Fibroblast of peridontal ligament (primary cell): ENCODE measurements at regions not wholly inside any gene's neighbourhood (a gene's known extent, or its start where the extent isn't known, plus 50 kb on each side); places are given as distances from the start of the nearest gene placed in this dataset.
A peak's percentile ranks its signal among the peaks of the same experiment; 100 is the strongest.
"Not testable (repeated sequence)": the region's sequence is repeated elsewhere in the genome, so short reads cannot be mapped to it uniquely, and the experiment has no call there.

ENCODE experiments used
- DNase-seq: peaks from one replicate; pipeline ENCODE4 v3.0.0-alpha.2; 2010; ENCODE audit errors: extremely low read depth

GRCh38 chr20:47865451-47865850 is 80.2 kb upstream of the SULF2 start:
- no peak for DNase-seq

DNA sequence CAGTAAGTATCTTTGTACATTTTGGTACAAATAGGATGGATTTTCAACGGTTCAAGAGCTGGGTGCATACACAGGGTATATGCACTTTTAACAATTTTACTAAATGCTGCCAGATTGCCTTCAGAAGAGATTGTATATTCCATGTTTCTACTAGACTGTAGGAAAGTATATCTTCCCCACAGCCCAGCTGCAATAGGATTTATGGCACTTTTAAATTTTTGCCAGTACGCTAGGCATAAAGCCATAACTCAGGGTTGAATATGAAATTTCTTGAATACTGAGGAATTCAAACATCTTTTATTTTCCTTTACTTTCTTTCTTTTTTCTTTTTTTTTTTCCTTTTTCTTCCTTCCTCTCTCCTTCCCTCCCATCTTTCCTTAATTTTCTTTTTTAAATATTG is 78.7 kb upstream of the SULF2 start:
- DNase-seq = no peak

GRCh38 chr20:47863315-47863965 is 78.2 kb upstream of the SULF2 start:
- DNase-seq = no peak

DNA sequence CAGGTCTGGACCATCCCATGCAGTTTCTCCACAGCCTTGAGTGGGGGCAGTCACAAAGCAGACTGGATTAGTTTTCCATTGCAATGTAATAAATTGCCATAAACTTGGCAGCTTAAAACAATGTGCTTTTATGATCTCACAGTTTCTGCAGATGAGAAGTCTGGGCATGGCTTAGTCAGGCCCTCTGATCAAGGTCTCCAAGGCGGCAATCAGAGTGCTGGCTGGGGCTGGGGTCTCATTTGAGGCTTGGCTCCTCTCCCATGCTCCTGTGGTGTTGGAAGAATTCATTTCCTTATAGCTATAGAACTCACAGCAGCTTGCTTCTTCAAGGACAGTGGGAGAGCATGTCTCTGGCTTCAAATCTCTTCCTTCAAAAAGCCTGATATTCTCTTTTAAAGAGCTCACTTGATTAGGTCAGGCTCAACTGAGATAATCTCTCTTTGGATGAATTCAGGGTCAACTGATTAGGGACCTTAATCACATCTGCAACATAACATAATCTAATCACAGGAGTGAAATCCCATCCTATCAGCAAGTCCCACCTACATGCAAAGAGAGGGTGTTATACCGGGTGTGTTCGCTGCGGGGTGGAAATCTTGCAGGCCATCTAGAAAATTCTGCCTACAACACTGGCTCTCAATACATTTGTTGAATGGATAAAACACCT is 77.4 kb upstream of the SULF2 start:
- DNase-seq = no peak

GRCh38 chr20:47861116-47861515 is 75.8 kb upstream of the SULF2 start:
- DNase-seq = no peak

- no peak for DNase-seq
Measured at GRCh38 chr20:47860049-47860830, 75.0 kb upstream of the SULF2 start.

GRCh38 chr20:47859278-47859677 is 74.0 kb upstream of the SULF2 start:
- peak; percentile 44 for DNase-seq

GRCh38 chr20:47857569-47858464 is 72.5 kb upstream of the SULF2 start:
- DNase-seq = peak; percentile 15

DNA sequence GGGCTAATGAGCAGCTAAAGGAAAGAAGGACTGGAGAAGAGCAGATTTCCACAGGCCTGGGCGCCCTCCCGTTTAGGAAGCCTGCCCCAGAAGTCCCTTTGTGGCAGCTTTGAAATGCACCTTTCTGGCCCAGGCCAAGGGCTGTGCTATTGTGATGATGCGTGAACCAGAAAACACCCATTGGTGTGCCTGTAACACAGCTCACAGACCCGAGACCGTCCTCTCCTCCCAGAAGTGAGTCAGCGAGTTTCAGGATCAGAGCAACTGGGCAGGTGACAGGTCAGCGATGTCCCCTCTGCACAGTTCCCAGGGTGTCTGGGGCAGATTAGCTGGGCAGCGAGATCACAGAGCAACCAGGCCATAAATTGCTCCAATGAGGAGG is 71.9 kb upstream of the SULF2 start:
- DNase-seq = no peak

DNA sequence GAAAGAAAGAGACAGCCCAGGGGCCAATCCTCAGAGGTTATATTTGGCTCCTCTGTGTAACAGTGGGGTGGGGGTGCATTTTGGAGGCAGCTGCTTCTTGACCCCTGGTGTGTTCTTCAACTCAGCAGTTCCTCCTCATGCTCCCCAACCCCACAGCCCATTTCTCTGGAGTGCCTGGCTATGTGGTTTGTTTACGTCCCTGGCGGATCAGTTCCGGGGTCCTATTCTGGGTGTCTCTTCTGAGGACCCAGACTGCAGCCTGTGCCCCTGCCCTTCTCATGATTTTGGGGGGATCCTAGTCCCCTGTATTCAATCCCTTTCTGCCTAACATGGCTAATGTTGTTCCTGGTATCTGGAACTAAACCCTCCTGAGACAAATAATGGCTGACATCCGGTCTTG is 70.5 kb upstream of the SULF2 start:
- DNase-seq = no peak

GRCh38 chr20:47854687-47855212 is 69.5 kb upstream of the SULF2 start:
- peak; percentile 55 for DNase-seq

DNA sequence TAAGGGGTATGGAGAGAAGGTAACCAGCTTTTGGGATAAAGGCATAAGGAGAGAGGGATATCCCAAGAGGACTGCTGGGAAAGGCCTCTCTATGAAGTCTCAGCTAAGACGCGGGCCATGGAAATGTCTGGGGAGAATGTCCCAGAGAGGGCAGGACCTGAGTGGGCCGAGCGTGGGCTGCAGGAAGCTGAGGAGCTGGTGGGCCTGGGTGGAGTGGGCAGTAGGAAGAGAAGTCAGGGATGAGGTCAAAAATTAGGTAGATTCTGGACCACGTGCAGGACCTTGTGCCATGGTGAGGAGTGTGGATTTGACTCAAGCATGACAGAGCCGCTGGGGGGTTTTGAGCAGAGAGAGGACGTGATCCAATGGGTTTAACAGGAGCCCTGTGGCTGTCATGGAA is 66.5 kb upstream of the SULF2 start:
- no peak for DNase-seq

- no peak for DNase-seq
Measured at GRCh38 chr20:47850146-47850545, 64.9 kb upstream of the SULF2 start.

- no peak for DNase-seq
Measured at GRCh38 chr20:47849596-47849995, 64.3 kb upstream of the SULF2 start.

DNA sequence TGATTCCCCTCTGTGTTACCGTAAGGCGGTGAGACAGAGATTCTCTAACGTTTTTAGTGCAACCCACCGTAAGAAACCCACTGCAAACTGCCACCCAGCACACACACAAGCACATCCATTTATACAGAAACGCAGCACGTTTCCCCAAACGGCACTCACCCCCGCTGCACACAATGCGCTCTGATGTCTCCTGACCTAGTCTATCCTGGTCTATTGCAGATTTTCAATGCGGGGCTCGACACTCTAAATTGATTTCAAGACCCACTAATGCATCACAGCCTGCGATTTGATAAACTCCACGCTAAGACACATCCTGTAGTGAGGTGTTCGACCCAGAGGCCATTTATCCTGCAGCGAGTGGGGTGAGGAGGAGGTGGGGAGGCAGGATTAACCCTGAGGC is 63.7 kb upstream of the SULF2 start:
- DNase-seq = no peak

DNA sequence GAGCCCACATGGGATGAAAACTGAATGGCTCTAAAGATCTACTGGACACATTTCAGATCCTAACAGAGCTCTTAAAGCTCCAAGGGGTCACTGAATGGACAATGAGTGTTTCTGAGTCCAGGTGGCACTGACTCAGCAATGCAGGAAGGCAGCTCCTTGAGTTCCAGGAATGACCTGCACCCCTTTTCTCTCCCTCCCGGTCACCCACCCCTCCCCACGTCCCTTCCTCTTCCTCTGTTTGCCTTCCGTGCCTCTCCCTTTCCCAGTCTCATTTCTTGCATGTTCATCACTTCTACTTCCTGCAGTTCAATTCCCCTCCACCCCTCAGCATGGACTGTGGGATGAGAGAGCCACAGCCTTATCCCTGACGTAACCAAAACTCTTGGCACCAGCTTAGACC is 63.3 kb upstream of the SULF2 start:
- not testable (repeated sequence) for DNase-seq

DNA sequence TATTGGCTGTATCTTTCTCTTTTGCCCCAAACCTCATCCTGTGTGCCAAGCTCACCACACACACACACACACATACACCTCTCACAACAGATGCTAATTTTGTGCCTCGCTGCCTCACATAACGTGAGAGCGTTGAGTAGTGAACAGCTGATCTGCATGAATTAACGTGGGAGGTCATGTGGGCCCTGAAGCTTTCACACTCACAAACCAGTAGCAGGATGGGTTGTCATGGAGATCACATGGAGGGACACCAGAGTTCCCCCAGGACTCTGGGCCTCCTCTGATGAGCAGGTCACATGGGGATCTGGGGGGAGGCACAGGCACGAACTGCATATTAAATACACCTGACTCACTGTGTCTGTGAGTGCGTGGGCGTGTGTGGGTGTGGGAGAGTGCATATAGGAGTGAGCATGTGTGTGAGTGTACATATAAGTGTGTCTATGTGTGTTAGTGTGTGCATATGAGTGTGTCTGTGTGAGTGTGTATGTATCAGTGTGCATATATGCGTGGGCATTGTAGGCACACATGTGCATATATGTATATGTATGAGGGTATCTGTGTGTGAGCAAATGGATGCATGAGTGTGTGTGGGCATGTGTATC is 62.7 kb upstream of the SULF2 start:
- no peak for DNase-seq

- not testable (repeated sequence) for DNase-seq
Measured at GRCh38 chr20:47847220-47847619, 61.9 kb upstream of the SULF2 start.

DNA sequence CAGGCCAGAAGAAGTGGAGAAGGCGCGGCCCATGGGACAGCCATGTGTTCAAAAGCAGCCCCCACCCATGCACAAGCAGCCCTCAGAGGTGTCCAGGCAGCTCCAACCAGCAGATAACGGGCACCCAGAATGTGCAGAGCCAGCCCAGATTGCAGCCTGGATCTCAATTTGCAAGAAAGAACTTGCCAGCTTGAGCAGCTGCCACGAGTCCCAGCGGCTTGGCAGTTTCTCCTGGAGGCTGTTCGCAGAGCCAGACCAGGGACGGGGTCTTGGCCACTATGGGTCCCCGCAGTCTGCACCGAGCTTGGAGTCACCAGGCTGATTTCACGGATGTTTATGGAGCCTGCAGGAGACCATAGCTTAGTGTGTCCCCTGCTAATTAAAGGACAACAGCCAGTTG is 61.4 kb upstream of the SULF2 start:
- DNase-seq = not testable (repeated sequence)

GRCh38 chr20:47845382-47845977 is 60.2 kb upstream of the SULF2 start:
- DNase-seq = not testable (repeated sequence)

DNA sequence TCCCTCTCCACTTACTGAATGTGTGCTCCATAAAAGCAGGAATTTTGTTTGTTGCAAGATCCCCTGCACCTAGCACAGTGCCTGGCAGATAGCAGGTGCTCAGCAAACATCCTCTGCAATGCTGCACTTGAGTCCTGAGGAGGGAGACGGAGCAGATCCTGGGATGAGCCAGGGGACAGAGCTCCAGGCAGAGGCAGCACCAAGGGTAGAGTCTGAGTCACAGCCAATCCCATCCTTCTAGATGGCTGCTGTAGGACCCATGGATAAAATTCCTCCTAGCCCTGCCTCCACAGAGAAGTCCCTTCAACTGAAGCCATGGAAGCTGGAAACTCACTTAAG is 59.3 kb upstream of the SULF2 start:
- not testable (repeated sequence) for DNase-seq
